PC-3 (cell line): ENCODE measurements at regions not wholly inside any gene's neighbourhood (a gene's known extent, or its start where the extent isn't known, plus 50 kb on each side); places are given as distances from the start of the nearest gene placed in this dataset.

ENCODE experiments used
- ATAC-seq: fragments of 200-7000 bp; cut with Tn5 transposase; 2 replicates; pipeline ENCODE4 v1.9.1; 2020; ENCODE audit warnings: mild to moderate bottlenecking, moderate library complexity
- BruUV-seq: library from RNA; stranded (reverse); fragments of 400-500 nt; replicated peaks from 2 replicates; lab custom pipeline; 2021; lab: Mats Ljungman, UMichigan
- CTCF ChIA-PET: fragments of 300-600 bp; sonication (Branson Sonifier 250); formaldehyde crosslinking; loops from one replicate; lab custom pipeline; 2022; ENCODE audit warnings: antibody characterized with exemption; lab: Charles Lee
- POLR2A ChIA-PET: fragments of 300-600 bp; sonication (Branson Sonifier 250); formaldehyde crosslinking; loops from one replicate; lab custom pipeline; 2022; ENCODE audit warnings: antibody characterized with exemption; ENCODE audit not compliant: unreplicated experiment; lab: Charles Lee
- DNase-seq: peaks from one replicate; pipeline ENCODE4 v3.0.0-alpha.2; 2015
- H2AFZ ChIP-seq: fragments of 300-600 bp; sonication (generic); 2 replicates; pipeline ENCODE4 v1.6.0; 2016; ENCODE audit warnings: antibody characterized with exemption, low read length
- H3F3A ChIP-seq: fragments of 300-600 bp; sonication (generic); one replicate; pipeline ENCODE4 v1.6.0; 2017; ENCODE audit warnings: antibody characterized with exemption, low read length, control low read depth, mild to moderate bottlenecking; ENCODE audit not compliant: unreplicated experiment
- H3K27ac ChIP-seq: fragments of 300-600 bp; sonication (generic); 2 replicates; pipeline ENCODE4 v1.5.1; 2016; ENCODE audit warnings: mild to moderate bottlenecking, low read length
- H3K27me3 ChIP-seq: fragments of 300-600 bp; sonication (generic); 2 replicates; pipeline ENCODE4 v1.6.1; 2016; ENCODE audit warnings: low read length, mixed read lengths
- H3K36me3 ChIP-seq: fragments of 300-600 bp; sonication (generic); 2 replicates; pipeline ENCODE4 v1.6.1; 2016; ENCODE audit warnings: low read depth, mixed run types, low read length, mixed read lengths
- H3K4me1 ChIP-seq: fragments of 300-600 bp; sonication (generic); 2 replicates; pipeline ENCODE4 v1.5.1; 2016; ENCODE audit warnings: low read length; ENCODE audit not compliant: insufficient read depth
- H3K4me2 ChIP-seq: fragments of 300-600 bp; sonication (generic); 2 replicates; pipeline ENCODE4 v1.6.0; 2016; ENCODE audit warnings: low read length
- H3K4me3 ChIP-seq: fragments of 300-600 bp; sonication (generic); 2 replicates; pipeline ENCODE4 v1.5.1; 2016; ENCODE audit warnings: mild to moderate bottlenecking, low read length, mixed read lengths
- H3K79me2 ChIP-seq: fragments of 300-600 bp; sonication (generic); 2 replicates; pipeline ENCODE4 v1.6.1; 2017; ENCODE audit warnings: low read length, mixed read lengths
- H3K9ac ChIP-seq: fragments of 300-600 bp; sonication (generic); 2 replicates; pipeline ENCODE4 v1.6.0; 2016; ENCODE audit warnings: mild to moderate bottlenecking, low read length
- H3K9me2 ChIP-seq: fragments of 300-600 bp; sonication (generic); replicated peaks from 2 replicates; pipeline ENCODE4 v1.6.1; 2016; ENCODE audit warnings: mixed run types, low read length, mixed read lengths
- H3K9me3 ChIP-seq: fragments of 300-600 bp; sonication (generic); 2 replicates; pipeline ENCODE4 v1.6.1; 2016; ENCODE audit warnings: low read length, mixed read lengths
- H4K20me1 ChIP-seq: fragments of 300-600 bp; sonication (generic); 2 replicates; pipeline ENCODE4 v1.6.1; 2016; ENCODE audit warnings: low read length, mixed read lengths
- CTCF ChIP-seq: fragments of 300-600 bp; sonication (generic); conservative IDR thresholded peaks from 2 replicates; pipeline ENCODE4 v1.5.1; 2017; ENCODE audit warnings: antibody characterized with exemption, low read depth, mild to moderate bottlenecking, low read length
- EZH2 ChIP-seq: fragments of 300-600 bp; sonication (generic); IDR thresholded peaks from one replicate; pipeline ENCODE4 v1.6.1; 2017; ENCODE audit warnings: antibody characterized with exemption, mild to moderate bottlenecking, low read length; ENCODE audit not compliant: unreplicated experiment
- EZH2phosphoT487 ChIP-seq: fragments of 300-600 bp; sonication (generic); IDR thresholded peaks from 2 replicates; pipeline ENCODE4 v1.6.1; 2018; ENCODE audit warnings: mild to moderate bottlenecking, antibody characterized with exemption, low read length, borderline replicate concordance
- intact Hi-C: fragments of 100-400 bp; cut with micrococcal nuclease; formaldehyde crosslinking; loops from 2 replicates; pipeline ENCODE4 v1.9.0; 2023

GRCh38 chr18:22521026-22521707 lies 103.5 kb upstream of the CTAGE1 start:
- Histone ChIP-seq H3F3A (no peaks in the 10 kb centered on the region), H3K9me2 (no peaks in the 10 kb centered on the region), H3K4me1 (no peaks in the 10 kb centered on the region), H3K27ac (no peak overlapping the region), H3K4me3 (no peak overlapping the region), H3K9ac (no peak overlapping the region), H3K36me3 (no peaks in the 10 kb centered on the region), H3K79me2 (no peaks in the 10 kb centered on the region), H2AFZ (no peak overlapping the region), H3K9me3 (no peaks in the 10 kb centered on the region), H4K20me1 (no peaks in the 10 kb centered on the region), H3K4me2 (no peak overlapping the region), H3K27me3 (no peaks in the 10 kb centered on the region)
- ChIA-PET POLR2A (no interaction called here), CTCF (no interaction called here)
- TF ChIP-seq EZH2phosphoT487 (no peak), CTCF (no peak), EZH2 (no peak)
- no peak for DNase-seq
- no TSS peak for BruUV-seq
- ATAC-seq: no peak
- intact Hi-C loops: no loop called here

GRCh38 chr18:22523481-22523880 lies 105.8 kb upstream of the CTAGE1 start:
- ChIA-PET POLR2A (no interaction called here), CTCF (no interaction called here)
- intact Hi-C loops: no loop called here
- Histone ChIP-seq H2AFZ (no peak overlapping the region), H3F3A (no peaks in the 10 kb centered on the region), H4K20me1 (no peaks in the 10 kb centered on the region), H3K27ac (no peak overlapping the region), H3K4me3 (no peak overlapping the region), H3K79me2 (no peaks in the 10 kb centered on the region), H3K9me3 (no peaks in the 10 kb centered on the region), H3K9ac (no peak overlapping the region), H3K27me3 (no peaks in the 10 kb centered on the region), H3K4me1 (no peaks in the 10 kb centered on the region), H3K4me2 (no peak overlapping the region), H3K36me3 (no peaks in the 10 kb centered on the region), H3K9me2 (no peaks in the 10 kb centered on the region)
- no peak for TF ChIP-seq EZH2
- TF ChIP-seq EZH2phosphoT487: no peak
- no peak for TF ChIP-seq CTCF
- DNase-seq: no peak
- no TSS peak for BruUV-seq
- no peak for ATAC-seq

GRCh38 chr18:22524783-22525182 lies 107.1 kb upstream of the CTAGE1 start:
- Histone ChIP-seq H4K20me1 (no peaks in the 10 kb centered on the region), H3K9me2 (no peaks in the 10 kb centered on the region), H3K27ac (no peak overlapping the region), H3K9ac (no peak overlapping the region), H3K4me1 (no peaks in the 10 kb centered on the region), H3K4me3 (no peak overlapping the region), H3K4me2 (no peak overlapping the region), H2AFZ (no peak overlapping the region), H3K36me3 (no peaks in the 10 kb centered on the region), H3K79me2 (no peaks in the 10 kb centered on the region), H3K9me3 (no peaks in the 10 kb centered on the region), H3K27me3 (no peaks in the 10 kb centered on the region), H3F3A (no peaks in the 10 kb centered on the region)
- DNase-seq (no peak), ATAC-seq (no peak)
- POLR2A ChIA-PET: no interaction called here
- no peak for TF ChIP-seq EZH2phosphoT487
- TF ChIP-seq CTCF: no peak
- TF ChIP-seq EZH2: no peak
- BruUV-seq: no TSS peak
- CTCF ChIA-PET: no interaction called here
- intact Hi-C loops: no loop called here
